T-helper 2 cell treated with Interferon-gamma antibody and Interleukin-4, amounts not matched to agents 100 ng/mL and 5 ng/mL, for 36 hours (primary cell): ENCODE measurements at regions not wholly inside any gene's neighbourhood (a gene's known extent, or its start where the extent isn't known, plus 50 kb on each side); places are given as distances from the start of the nearest gene placed in this dataset.

Experiments
- intact Hi-C: fragments of 100-400 bp; cut with micrococcal nuclease; formaldehyde crosslinking; loops from one replicate; pipeline ENCODE4 v1.15.1; 2023

DNA sequence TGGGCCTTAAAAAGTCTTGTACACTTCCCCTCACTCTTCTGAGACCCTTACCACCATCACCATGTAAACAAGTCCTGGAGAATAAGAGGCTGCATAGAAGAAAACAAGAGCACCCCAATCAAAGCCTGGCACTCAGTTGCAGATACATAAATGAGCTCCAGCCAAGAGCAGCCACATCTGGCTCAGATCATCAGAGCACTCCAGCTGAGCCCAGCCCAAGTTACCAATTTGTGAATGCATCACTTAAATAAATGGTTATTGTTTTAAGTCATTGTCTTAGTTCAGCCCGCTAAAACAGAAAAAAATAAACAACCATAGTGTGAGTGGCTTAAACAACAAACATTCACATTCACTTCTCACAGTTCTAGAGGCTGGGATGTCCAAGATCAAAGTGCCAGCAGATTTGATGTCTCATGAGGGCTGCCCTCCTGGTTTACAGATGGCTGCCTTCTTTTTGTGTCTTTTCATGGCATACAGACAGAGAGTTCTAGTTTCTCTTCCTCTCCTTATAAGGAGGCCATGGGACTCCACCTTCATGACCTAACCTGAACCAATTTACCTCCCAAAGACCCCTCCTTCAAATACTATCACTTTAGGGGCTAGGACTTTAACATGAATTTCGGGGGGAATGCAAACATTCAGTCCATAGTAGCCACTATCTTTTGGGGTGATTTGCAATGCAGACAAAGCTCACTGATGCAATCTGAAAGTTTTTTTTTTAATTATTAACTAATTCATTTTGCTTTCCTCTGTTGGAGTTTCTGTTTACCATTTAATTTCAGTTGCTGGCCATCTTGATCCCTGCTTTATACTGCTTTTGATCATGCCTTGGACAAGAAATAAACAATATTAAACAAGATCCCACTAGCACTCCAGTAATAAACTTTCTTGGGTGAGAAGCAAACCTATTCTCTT is 187.5 kb upstream of the ACVR2A start:
- intact Hi-C loops = no loop called here

DNA sequence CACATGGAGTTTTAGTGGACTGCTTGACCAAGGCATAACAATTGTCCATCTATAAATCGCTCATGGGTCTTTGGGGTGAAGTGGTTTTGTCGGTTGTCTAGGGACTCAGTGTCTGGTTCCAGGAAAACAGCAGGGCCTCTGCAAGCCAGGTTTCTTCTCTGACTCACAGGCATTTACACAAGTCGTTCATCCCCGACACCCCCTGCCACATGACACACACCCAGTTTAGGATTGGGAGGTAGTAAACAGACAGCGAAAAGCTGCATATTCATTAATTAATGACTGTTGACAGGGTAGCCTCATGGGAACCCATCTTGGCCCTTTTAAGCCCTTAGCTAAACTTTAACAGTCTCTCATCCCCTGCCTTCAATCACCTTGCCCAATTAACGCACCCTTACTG is 194.8 kb upstream of the ACVR2A start:
- intact Hi-C loops = no loop called here

- intact Hi-C loops = no loop called here
Observed at GRCh38 chr2:147649286-147649685, 195.5 kb upstream of the ACVR2A start.

GRCh38 chr2:147648471-147648870 is 196.4 kb upstream of the ACVR2A start:
- intact Hi-C loops = no loop called here

DNA sequence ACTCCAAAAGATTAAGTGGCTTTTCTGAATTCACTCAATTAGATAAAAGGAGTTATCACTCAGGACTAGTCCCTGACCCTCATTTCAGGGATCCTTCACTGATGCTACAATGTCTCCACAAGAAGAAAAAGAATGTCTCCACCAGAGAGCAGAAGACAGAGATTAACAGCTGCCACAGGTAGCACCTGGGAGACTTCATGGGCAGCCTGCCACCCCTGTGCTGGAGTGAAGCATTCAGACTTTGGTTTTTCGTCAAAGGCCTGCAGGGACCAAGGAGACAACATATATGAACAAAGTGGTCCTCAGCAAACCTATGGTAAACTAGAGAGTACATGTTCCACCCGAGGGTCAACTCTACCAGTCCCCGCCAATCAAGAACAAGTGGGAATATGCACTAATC is 197.0 kb upstream of the ACVR2A start:
- intact Hi-C loops = no loop called here

DNA sequence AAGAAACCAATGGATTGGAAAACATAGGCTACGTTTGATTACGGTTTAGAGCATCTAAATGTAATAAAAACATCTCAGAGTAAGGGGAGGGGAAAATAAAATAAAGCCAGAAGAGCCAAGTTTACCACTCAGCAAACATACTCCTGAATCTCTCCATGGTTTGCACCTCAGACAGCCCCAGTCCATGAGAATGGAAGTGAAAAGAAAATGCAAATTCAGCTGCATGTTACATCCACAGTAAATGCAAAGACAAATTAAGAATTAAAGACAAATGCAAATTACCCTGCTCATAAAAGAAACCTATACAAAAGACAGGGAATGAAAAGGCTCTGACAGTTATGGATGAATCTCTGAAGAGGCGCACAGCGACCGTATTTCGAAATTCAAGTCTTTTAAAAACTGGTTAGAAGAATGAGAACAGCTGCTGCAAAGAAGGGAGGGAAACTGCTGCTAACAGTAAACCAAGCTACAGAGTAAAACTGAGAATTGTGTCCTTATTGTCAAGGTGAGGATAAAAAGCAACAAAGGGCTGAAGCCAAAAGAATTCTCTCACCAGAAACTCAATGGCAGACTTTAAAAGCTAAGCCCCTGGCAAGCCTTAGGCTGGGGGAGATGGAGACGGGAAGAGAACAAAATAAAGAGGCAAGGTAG is 197.9 kb upstream of the ACVR2A start:
- intact Hi-C loops = no loop called here

- intact Hi-C loops = no loop called here
Observed at GRCh38 chr2:147644491-147644890, 200.3 kb upstream of the ACVR2A start.

DNA sequence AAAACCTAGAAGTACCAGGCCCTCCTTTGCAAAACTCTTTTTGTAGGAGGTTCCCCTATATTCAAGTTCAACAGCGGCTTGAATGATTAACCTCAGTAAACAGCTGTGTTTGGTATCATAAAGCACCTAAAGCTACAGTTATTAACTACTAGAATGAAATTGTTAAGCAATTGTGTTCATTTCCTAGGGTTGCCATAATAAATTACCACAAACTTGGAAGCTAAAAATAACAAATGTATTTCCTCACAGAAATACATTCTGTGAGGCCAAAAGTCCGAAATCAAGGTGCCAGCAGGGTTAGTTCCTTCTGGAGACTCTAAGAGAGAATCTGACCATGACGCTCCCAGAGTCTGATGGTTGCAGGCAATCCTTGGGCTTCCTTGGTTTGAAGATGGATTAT is 202.1 kb upstream of the ACVR2A start:
- intact Hi-C loops = no loop called here

GRCh38 chr2:147641651-147642050 is 203.2 kb upstream of the ACVR2A start:
- intact Hi-C loops = no loop called here

GRCh38 chr2:147639891-147640290 is 204.9 kb upstream of the ACVR2A start:
- intact Hi-C loops = no loop called here

DNA sequence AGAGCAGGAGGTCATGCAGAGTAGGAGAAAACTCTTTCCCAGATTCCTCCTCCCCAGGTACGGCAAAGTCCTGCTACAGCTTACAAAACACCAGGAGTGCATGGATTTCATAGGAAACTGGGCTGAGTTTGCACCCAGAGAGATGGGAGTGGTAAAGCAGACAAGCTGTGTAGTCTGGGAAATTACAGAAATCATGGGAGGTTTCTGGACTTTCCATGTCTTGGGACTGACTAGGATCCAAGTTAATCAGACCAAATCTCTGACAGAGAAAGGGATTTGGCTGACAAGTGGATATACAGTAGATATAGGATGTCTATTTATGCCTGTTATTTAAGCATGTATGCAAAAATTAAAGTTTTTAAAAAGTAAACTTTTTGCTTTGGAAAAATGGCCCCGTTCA is 205.4 kb upstream of the ACVR2A start:
- intact Hi-C loops = no loop called here

DNA sequence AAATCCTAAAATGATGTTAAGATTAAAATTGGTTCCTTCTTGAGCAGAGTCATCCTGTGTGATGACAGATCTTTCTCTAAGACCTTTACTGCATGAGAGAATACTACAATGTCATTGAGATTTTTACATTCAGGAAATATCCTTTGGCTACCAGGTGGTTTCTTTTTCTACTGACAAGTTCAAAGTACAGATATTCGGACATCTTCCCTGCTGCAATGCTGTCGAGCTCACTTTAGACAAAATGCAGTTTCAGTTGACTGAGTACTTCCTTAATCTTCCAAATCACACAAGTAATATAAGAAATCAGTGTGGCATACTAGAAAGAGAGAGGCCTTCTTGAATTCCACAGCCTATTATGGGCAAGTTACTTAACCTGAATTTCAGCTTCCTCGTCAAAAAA is 207.9 kb upstream of the ACVR2A start:
- intact Hi-C loops = no loop called here

- intact Hi-C loops = no loop called here
Observed at GRCh38 chr2:147636238-147636882, 208.5 kb upstream of the ACVR2A start.

DNA sequence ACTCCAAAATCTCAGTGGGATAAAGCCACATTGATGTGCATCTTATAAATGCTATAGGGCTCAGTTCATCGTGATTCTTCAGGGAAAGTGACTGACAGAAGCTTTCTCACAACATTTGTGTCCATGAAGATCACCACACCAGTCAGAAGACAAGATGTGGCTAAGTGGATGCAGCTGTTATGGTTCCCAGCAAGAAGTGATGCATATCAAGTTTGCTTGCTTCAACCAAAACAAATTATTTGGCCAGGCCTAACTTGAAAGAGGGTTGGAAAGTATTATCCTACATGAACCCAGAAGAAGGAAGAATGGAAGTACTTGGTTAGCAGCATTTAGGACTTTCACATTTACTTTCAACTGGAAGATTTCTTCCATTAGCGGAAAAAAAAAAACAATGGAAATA is 210.0 kb upstream of the ACVR2A start:
- intact Hi-C loops = no loop called here

DNA sequence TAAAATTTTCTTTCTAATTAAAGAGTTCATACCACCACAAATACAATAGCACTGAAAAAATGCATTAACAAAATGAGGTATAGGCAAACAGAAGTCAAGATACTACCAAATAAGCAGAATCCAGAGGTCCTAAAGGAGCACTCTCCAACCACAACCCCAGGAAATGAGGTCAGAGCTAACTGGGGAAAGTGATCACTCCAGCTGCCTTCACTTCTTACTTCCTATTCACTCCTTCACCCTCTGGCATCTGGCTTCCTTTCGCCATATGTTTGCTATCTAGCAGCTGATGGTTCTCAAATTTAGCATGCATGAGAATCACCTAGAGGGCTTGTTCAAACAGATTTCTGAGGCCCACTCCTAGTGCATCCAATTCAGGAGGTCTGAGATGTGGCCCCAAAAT is 212.6 kb upstream of the ACVR2A start:
- intact Hi-C loops = no loop called here

DNA sequence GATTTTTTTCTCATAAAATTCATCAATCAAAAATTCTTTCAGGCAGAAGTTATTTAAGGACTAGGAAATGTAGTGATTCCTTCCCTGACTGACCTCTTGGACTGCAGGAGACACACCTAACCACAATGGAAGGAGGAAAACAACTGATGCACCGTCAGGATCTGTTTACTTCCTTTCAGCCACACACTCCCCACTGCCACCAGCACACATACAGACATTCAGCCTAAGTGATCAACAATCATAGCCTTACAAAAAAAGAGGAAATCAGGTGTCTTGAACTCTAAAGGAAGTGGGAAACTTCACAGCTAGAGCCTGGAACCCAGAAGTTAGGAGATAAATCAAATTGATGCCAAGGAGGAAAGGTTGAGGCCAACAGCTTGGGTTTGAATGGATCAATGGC is 213.5 kb upstream of the ACVR2A start:
- intact Hi-C loops = no loop called here

GRCh38 chr2:147630585-147630984 is 214.2 kb upstream of the ACVR2A start:
- intact Hi-C loops = no loop called here

- intact Hi-C loops = loop anchor here (5.0 kb wide), 1 partner anchor 33 kb away; no protein-coding TSS in a partner anchor
Observed at GRCh38 chr2:147628971-147629421, 215.8 kb upstream of the ACVR2A start.

- intact Hi-C loops = loop anchor here (2.0 to 5.0 kb wide), 2 partner anchors 123 to 326 kb away; no protein-coding TSS in a partner anchor
Observed at GRCh38 chr2:147623328-147623727, 221.5 kb upstream of the ACVR2A start.

DNA sequence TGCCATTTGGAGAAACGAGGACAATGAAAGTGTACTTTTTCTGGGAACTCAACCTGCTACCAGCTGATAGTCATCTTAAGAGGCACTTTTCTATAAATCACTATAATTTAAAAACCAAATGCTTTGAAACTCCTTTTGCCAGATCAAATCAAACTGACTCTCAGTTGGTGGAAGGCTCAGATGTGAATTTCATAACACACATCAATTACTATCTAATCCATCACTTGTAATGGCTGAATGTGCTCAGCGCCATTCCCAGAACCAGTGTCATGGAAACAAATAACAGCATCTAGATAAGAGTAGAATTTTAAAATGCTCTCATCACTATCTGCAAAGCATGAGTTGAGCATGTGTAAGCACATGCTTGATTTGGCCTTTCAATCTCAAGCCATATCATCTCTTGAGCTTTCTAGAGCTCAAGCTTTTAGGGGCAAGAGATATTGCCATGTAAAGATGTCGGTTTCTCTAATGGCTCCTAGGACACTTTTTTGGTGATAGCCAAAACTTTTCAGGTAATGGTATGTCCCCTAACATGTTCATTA is 223.1 kb upstream of the ACVR2A start:
- intact Hi-C loops = loop anchor here (2.0 to 5.0 kb wide), 2 partner anchors 121 to 324 kb away; no protein-coding TSS in a partner anchor

DNA sequence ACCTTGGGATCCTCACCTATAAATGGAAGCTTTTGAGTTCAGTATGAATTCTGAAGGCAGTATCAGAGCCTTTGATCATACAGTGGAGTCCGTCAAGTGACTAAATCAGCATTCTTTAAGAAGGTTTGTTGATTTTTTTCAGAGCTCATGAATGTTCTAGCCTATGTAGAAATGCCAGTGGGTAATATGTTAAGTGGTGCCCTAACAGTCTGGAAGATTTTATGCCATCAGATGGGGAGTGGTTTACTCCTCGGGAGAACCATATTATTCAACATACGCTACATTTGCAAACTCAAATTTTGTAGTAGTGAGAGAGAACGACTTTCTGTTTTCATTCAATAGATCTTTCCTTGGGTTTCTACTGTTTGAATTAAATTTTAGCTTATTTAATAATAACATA is 225.0 kb upstream of the ACVR2A start:
- intact Hi-C loops = loop anchor here (5.0 kb wide), 1 partner anchor 323 kb away; no protein-coding TSS in a partner anchor

- intact Hi-C loops = no loop called here
Observed at GRCh38 chr2:147615726-147616125, 229.1 kb upstream of the ACVR2A start.
